Stomach (tissue), 8 donors: ENCODE measurements at regions not wholly inside any gene's neighbourhood (a gene's known extent, or its start where the extent isn't known, plus 50 kb on each side); places are given as distances from the start of the nearest gene placed in this dataset.

Experiments
- DNase-seq, 2 donors: peaks; one replicate each; pipeline versions ENCODE4 v3.0.0 to v3.0.0-alpha.2; 2013 to 2019
- H3K27ac ChIP-seq, 5 donors: fragments of 200-600 bp in 4 of 5; sonication (generic) in 4 of 5; one replicate each; pipeline ENCODE4 v1.5.1; 2013 to 2019; ENCODE audit warnings: mild to moderate bottlenecking in 1 of 5, moderate library complexity in 1 of 5
- H3K27me3 ChIP-seq, 3 donors: fragments of 200-600 bp; sonication (generic); one replicate each; pipeline ENCODE4 v1.5.1; 2017 to 2019; ENCODE audit warnings: mixed run types in 1 of 3
- H3K36me3 ChIP-seq, 4 donors: fragments of 200-600 bp; sonication (generic); 1 replicate in 3 of 4; 2 replicates in 1 of 4; pipeline ENCODE4 v1.5.1; 2016 to 2019
- H3K4me1 ChIP-seq, 4 donors: fragments of 200-600 bp; sonication (generic); one replicate each; pipeline ENCODE4 v1.5.1; 2016 to 2019
- H3K4me3 ChIP-seq, 4 donors: fragments of 200-600 bp; sonication (generic) in 3 of 4; one replicate each; pipeline ENCODE4 v1.5.1; 2016 to 2019; ENCODE audit warnings: mild to moderate bottlenecking in 1 of 4
- H3K9me3 ChIP-seq, 4 donors: fragments of 200-600 bp; sonication (generic); one replicate each; pipeline ENCODE4 v1.5.1; 2016 to 2019
- CTCF ChIP-seq, 7 experiments: fragments of 450-650 bp in 4 of 7; fragments of 200-600 bp in 3 of 7; sonication (generic) in 3 of 7; IDR thresholded peaks; one replicate each; pipeline ENCODE4 v1.5.1; 2016 to 2019; ENCODE audit warnings: antibody characterized with exemption in 7 of 7, control low read depth in 2 of 7, mild to moderate bottlenecking in 1 of 7
- EP300 ChIP-seq: sonication (generic); formaldehyde crosslinking; IDR thresholded peaks from one replicate; pipeline ENCODE4 v1.6.1; 2017; ENCODE audit warnings: antibody characterized with exemption
- POLR2A ChIP-seq, 4 donors: fragments of 450-650 bp; IDR thresholded peaks; one replicate each; pipeline ENCODE4 v1.6.1; 2016; ENCODE audit warnings: antibody characterized with exemption in 4 of 4, control low read depth in 2 of 4, mild to moderate bottlenecking in 1 of 4, moderate library complexity in 1 of 4
- POLR2AphosphoS5 ChIP-seq, 3 donors: sonication (generic); formaldehyde crosslinking; IDR thresholded peaks; one replicate each; pipeline ENCODE4 v1.6.1; 2016; ENCODE audit warnings: antibody characterized with exemption in 3 of 3
- WGBS, 5 donors: extraction: QIAGEN DNeasy Blood & Tissue Kit in 3 of 5; methylation state at CpG; one replicate each; pipeline versions ENCODE4 v1.1.5 to v1.1.7; 2013 to 2018; 5-methylcytosine and 5-hydroxymethylcytosine counted together
- intact Hi-C: fragments of 100-400 bp; cut with DNase I; formaldehyde crosslinking; loops from one replicate; pipeline ENCODE4 v1.15.1; 2023; ENCODE audit warnings: low total_unique reads
- donor health status: healthy with polysubstance abuse.
- donor health status: Bipolar disorder and iron deficiency.
- donor health status: healthy.

DNA sequence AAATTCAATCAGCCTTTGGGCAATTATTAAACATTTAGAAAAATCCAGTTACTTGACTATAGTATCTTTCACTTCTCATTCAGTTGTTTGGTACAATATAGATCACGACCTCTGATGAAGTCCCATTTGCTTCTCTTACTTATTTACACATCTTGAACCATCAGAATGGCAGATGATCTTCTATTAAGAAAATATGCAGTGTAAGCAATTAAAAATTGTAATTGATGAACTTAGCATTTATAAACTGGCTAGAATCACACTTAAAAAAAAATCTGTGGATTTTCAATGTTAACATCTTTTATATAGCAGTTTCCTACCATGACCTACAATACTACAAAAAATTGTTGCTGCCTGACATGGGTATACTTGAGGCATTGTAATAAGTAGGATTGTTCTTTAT is 395.5 kb upstream of the CNTN4 start:
- Histone ChIP-seq H3K36me3 (no peaks in the 10 kb centered on the region), H3K4me3 (no peak overlapping the region), H3K9me3 (peaks cover 6 to 49% (median 18%) of the 10 kb centered on the region in 4 donors), H3K27ac (no peak overlapping the region), H3K4me1 (no peaks in the 10 kb centered on the region), H3K27me3 (no peaks in the 10 kb centered on the region)
- TF ChIP-seq POLR2A (IDR thresholded peaks at IDR 0.05) (no peak), CTCF (IDR thresholded peaks at IDR 0.05) (no peak), EP300 (no peak), POLR2AphosphoS5 (IDR thresholded peaks at IDR 0.05) (no peak)
- intact Hi-C loops: no loop called here
- 50 to 71% (median 66%) methylated on average over 1 of the region's 1 CpG for WGBS, 5 donors
- DNase-seq: no peak

DNA sequence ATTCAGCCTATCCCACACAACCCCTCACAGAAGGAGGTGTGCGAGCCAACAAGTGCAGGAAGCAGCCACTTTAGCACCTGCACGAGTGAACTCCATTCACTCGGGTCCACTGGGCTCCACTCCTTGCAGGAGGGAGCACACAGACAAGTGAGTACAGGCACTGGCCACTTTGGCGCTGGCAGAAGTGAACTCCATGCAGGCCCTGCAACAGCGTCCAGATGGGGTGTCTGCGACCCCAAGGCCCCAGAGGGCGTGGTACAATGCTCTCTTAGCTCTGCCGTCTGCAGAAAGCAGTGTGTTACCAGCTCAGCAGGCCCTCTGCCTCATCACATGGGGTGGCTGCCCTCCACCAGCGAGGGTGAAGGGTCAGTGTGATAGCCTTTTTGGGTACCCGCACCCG is 388.0 kb upstream of the CNTN4 start:
- Histone ChIP-seq H3K27me3 (no peaks in the 10 kb centered on the region), H3K36me3 (no peaks in the 10 kb centered on the region), H3K4me1 (no peaks in the 10 kb centered on the region), H3K9me3 (peaks cover 5 to 23% (median 19%) of the 10 kb centered on the region in 4 donors), H3K4me3 (no peak overlapping the region), H3K27ac (no peak overlapping the region)
- TF ChIP-seq POLR2AphosphoS5 (IDR thresholded peaks at IDR 0.05) (no peak), EP300 (no peak), CTCF (IDR thresholded peaks at IDR 0.05) (no peak), POLR2A (IDR thresholded peaks at IDR 0.05) (no peak)
- no peak for DNase-seq
- intact Hi-C loops: no loop called here
- WGBS, 5 donors: 83 to 92% (median 86%) methylated on average over 10 to 11 of the region's 11 CpGs

DNA sequence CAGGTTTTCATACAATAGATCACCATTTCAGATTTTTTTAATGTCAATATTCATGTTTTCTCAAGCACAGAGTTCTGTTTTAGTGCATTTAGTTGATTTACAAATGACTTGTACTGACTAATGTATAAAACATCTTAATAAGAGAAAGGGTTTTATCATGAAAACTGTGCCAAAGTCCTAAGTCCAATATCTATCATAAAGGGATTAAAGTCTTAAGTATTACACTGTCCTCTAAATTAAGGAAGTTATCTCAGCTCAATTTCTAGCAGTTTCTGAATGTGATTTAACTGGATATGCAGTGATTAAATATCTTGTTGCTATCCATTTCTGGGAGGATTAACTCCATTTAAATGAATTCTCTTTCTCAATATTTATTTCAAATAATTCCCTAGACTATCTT is 381.1 kb upstream of the CNTN4 start:
- no peak overlapping the region for H3K27ac ChIP-seq
- no peaks in the 10 kb centered on the region for H3K4me1 ChIP-seq
- H3K9me3 ChIP-seq: no peaks in the 10 kb centered on the region
- TF ChIP-seq POLR2AphosphoS5 (IDR thresholded peaks at IDR 0.05) (no peak), CTCF (IDR thresholded peaks at IDR 0.05) (no peak), EP300 (no peak)
- intact Hi-C loops: no loop called here
- no peaks in the 10 kb centered on the region for H3K27me3 ChIP-seq
- H3K4me3 ChIP-seq: no peak overlapping the region
- DNase-seq: no peak
- H3K36me3 ChIP-seq: no peaks in the 10 kb centered on the region

DNA sequence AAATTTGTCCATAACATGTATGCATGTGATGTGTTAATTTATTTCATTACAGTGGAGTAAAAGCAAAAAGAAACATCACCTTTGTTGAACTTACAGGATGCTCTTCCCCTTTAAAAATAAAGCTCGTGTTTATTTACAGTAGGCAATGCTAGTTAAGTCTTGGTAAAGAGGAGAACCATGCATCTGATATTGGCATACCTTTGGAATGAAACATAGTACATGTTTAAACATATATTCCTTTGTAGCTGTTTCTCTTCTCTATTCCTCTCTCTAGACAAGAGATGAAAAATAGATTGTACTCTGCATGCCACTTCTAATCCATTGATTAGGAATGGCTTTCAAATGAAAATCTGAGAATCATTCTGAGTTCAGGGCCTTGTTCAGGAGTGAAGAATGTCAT is 374.9 kb upstream of the CNTN4 start:
- TF ChIP-seq POLR2AphosphoS5 (IDR thresholded peaks at IDR 0.05): no peak
- TF ChIP-seq CTCF (IDR thresholded peaks at IDR 0.05): no peak
- no peak for TF ChIP-seq POLR2A (IDR thresholded peaks at IDR 0.05)
- TF ChIP-seq EP300: no peak
- WGBS, 5 donors: 42 to 73% (median 63%) methylated on average over 1 of the region's 1 CpG
- Histone ChIP-seq H3K4me1 (no peaks in the 10 kb centered on the region), H3K36me3 (no peaks in the 10 kb centered on the region), H3K27ac (no peak overlapping the region), H3K4me3 (no peak overlapping the region), H3K27me3 (no peaks in the 10 kb centered on the region), H3K9me3 (peaks cover 0 to 10% (median 0%) of the 10 kb centered on the region in 4 donors)
- intact Hi-C loops: no loop called here
- no peak for DNase-seq
